GM23248 (cell line): ENCODE measurements at regions not wholly inside any gene's neighbourhood (a gene's known extent, or its start where the extent isn't known, plus 50 kb on each side); places are given as distances from the start of the nearest gene placed in this dataset.

Experiments used
- DNase-seq: peaks from one replicate; pipeline ENCODE4 v3.0.0-alpha.2; 2015
- H2AFZ ChIP-seq: fragments of 200-600 bp; sonication (generic); 2 replicates; pipeline ENCODE4 v1.6.1; 2016; ENCODE audit warnings: antibody characterized with exemption
- H3F3A ChIP-seq: fragments of 200-600 bp; sonication (generic); 2 replicates; pipeline ENCODE4 v1.6.1; 2016; ENCODE audit warnings: mild to moderate bottlenecking, antibody characterized with exemption, mixed run types; ENCODE audit not compliant: insufficient read depth
- H3K27ac ChIP-seq: fragments of 200-600 bp; sonication (generic); 2 replicates; pipeline ENCODE4 v1.5.1; 2016; ENCODE audit warnings: mild to moderate bottlenecking
- H3K27me3 ChIP-seq: fragments of 200-600 bp; sonication (generic); replicated peaks from 2 replicates; pipeline ENCODE4 v1.6.1; 2016; ENCODE audit warnings: mild to moderate bottlenecking; ENCODE audit not compliant: insufficient read depth
- H3K36me3 ChIP-seq: fragments of 200-600 bp; sonication (generic); 2 replicates; pipeline ENCODE4 v1.6.1; 2016; ENCODE audit warnings: low read depth, mild to moderate bottlenecking
- H3K4me1 ChIP-seq: fragments of 200-600 bp; sonication (generic); 2 replicates; pipeline ENCODE4 v1.6.1; 2016; ENCODE audit warnings: mild to moderate bottlenecking; ENCODE audit not compliant: insufficient read depth
- H3K4me2 ChIP-seq: fragments of 200-600 bp; sonication (generic); one replicate; pipeline ENCODE4 v1.6.1; 2016; ENCODE audit warnings: mild to moderate bottlenecking; ENCODE audit not compliant: unreplicated experiment
- H3K4me3 ChIP-seq: fragments of 200-600 bp; sonication (generic); 2 replicates; pipeline ENCODE4 v1.5.1; 2016; ENCODE audit warnings: mild to moderate bottlenecking
- H3K79me2 ChIP-seq: fragments of 200-600 bp; sonication (generic); 2 replicates; pipeline ENCODE4 v1.6.1; 2016; ENCODE audit warnings: mild to moderate bottlenecking; ENCODE audit not compliant: insufficient read depth
- H3K9ac ChIP-seq: fragments of 200-600 bp; sonication (generic); 2 replicates; pipeline ENCODE4 v1.6.1; 2016; ENCODE audit warnings: mild to moderate bottlenecking
- H3K9me2 ChIP-seq: fragments of 200-600 bp; sonication (generic); 2 replicates; pipeline ENCODE4 v1.6.1; 2016; ENCODE audit warnings: mixed run types, mild to moderate bottlenecking, moderate library complexity; ENCODE audit not compliant: insufficient read depth
- H3K9me3 ChIP-seq: fragments of 200-600 bp; sonication (generic); one replicate; pipeline ENCODE4 v1.6.1; 2017; ENCODE audit warnings: low read depth
- H4K20me1 ChIP-seq: fragments of 200-600 bp; sonication (generic); 2 replicates; pipeline ENCODE4 v1.6.0; 2016; ENCODE audit not compliant: insufficient read depth
- EZH2 ChIP-seq: fragments of 200-600 bp; sonication (generic); IDR thresholded peaks from 2 replicates; pipeline ENCODE4 v1.6.1; 2018; ENCODE audit warnings: antibody characterized with exemption, mild to moderate bottlenecking; ENCODE audit not compliant: insufficient read depth, poor library complexity, severe bottlenecking
- EZH2phosphoT487 ChIP-seq: fragments of 200-600 bp; sonication (generic); IDR thresholded peaks from 2 replicates; pipeline ENCODE4 v1.6.1; 2018; ENCODE audit warnings: antibody characterized with exemption, moderate library complexity, mild to moderate bottlenecking, low read depth; ENCODE audit not compliant: insufficient read depth
- WGBS, 2 experiments: methylation state at CpG; one replicate each; pipeline ENCODE4 v1.1.6; 2015 to 2017; ENCODE audit warnings: low lambda C conversion rate in 2 of 2, low coverage in 1 of 2; ENCODE audit errors: missing lambda C conversion rate in 2 of 2; 5-methylcytosine and 5-hydroxymethylcytosine counted together
- in situ Hi-C: fragments of 300-500 bp; cut with MboI; formaldehyde crosslinking; loops from 2 replicates; pipeline ENCODE4 v1.15.0; 2020

- no peaks in the 10 kb centered on the region for H3K9me3 ChIP-seq
- no peaks in the 10 kb centered on the region for H3K4me1 ChIP-seq
- 0 to 6% methylated on average over 2 of the region's 2 CpGs for WGBS, 2 experiments
- H3K27me3 ChIP-seq, result peaks cover 20% of the 10 kb centered on the region
- no peak overlapping the region for H3K9ac ChIP-seq
- no peaks in the 10 kb centered on the region for H4K20me1 ChIP-seq
- no peak overlapping the region for H3K4me3 ChIP-seq
- in situ Hi-C loops, result no loop called here
- H3K36me3 ChIP-seq, result no peaks in the 10 kb centered on the region
- H2AFZ ChIP-seq, result no peak overlapping the region
- no peak for TF ChIP-seq EZH2
- no peak for TF ChIP-seq EZH2phosphoT487
- DNase-seq, result no peak
- H3F3A ChIP-seq, result no peaks in the 10 kb centered on the region
- no peak overlapping the region for H3K4me2 ChIP-seq
- no peaks in the 10 kb centered on the region for H3K79me2 ChIP-seq
- H3K9me2 ChIP-seq, result no peaks in the 10 kb centered on the region
- no peak overlapping the region for H3K27ac ChIP-seq
Measured at GRCh38 chr7:24499871-24500270, 73.4 kb upstream of the PALS2 start.

GRCh38 chr7:24500599-24500998 is 72.7 kb upstream of the PALS2 start:
- no peak for DNase-seq
- Histone ChIP-seq H3K9ac (no peak overlapping the region), H3K9me3 (no peaks in the 10 kb centered on the region), H3K4me1 (no peaks in the 10 kb centered on the region), H3K4me2 (no peak overlapping the region), H2AFZ (no peak overlapping the region), H3F3A (no peaks in the 10 kb centered on the region), H3K4me3 (no peak overlapping the region), H3K36me3 (no peaks in the 10 kb centered on the region), H3K27ac (no peak overlapping the region), H3K9me2 (no peaks in the 10 kb centered on the region), H3K27me3 (peaks cover 20% of the 10 kb centered on the region), H4K20me1 (no peaks in the 10 kb centered on the region), H3K79me2 (no peaks in the 10 kb centered on the region)
- in situ Hi-C loops, result no loop called here
- TF ChIP-seq EZH2phosphoT487 (no peak), EZH2 (no peak)
- WGBS, 2 experiments, result 5 to 8% methylated on average over 3 of the region's 3 CpGs

- no peaks in the 10 kb centered on the region for H3K9me3 ChIP-seq
- H3K4me3 ChIP-seq, result no peak overlapping the region
- no peak for DNase-seq
- H3K4me2 ChIP-seq, result no peak overlapping the region
- no peaks in the 10 kb centered on the region for H3F3A ChIP-seq
- no peak for TF ChIP-seq EZH2
- TF ChIP-seq EZH2phosphoT487, result no peak
- 7 to 8% methylated on average over 7 of the region's 7 CpGs for WGBS, 2 experiments
- H3K4me1 ChIP-seq, result no peaks in the 10 kb centered on the region
- in situ Hi-C loops, result no loop called here
- no peak overlapping the region for H2AFZ ChIP-seq
- peaks cover 20% of the 10 kb centered on the region for H3K27me3 ChIP-seq
- no peaks in the 10 kb centered on the region for H3K9me2 ChIP-seq
- H3K9ac ChIP-seq, result no peak overlapping the region
- no peaks in the 10 kb centered on the region for H3K36me3 ChIP-seq
- H4K20me1 ChIP-seq, result no peaks in the 10 kb centered on the region
- H3K79me2 ChIP-seq, result no peaks in the 10 kb centered on the region
- no peak overlapping the region for H3K27ac ChIP-seq
Measured at GRCh38 chr7:24501009-24501408, 72.2 kb upstream of the PALS2 start.

- Histone ChIP-seq H3K27me3 (peaks cover 20% of the 10 kb centered on the region), H3K9ac (no peak overlapping the region), H3K9me2 (no peaks in the 10 kb centered on the region), H2AFZ (no peak overlapping the region), H3K79me2 (no peaks in the 10 kb centered on the region), H3K27ac (no peak overlapping the region), H3K36me3 (no peaks in the 10 kb centered on the region), H4K20me1 (no peaks in the 10 kb centered on the region), H3K4me1 (no peaks in the 10 kb centered on the region), H3F3A (no peaks in the 10 kb centered on the region), H3K9me3 (no peaks in the 10 kb centered on the region), H3K4me3 (no peak overlapping the region), H3K4me2 (no peak overlapping the region)
- TF ChIP-seq EZH2, result no peak
- TF ChIP-seq EZH2phosphoT487, result no peak
- in situ Hi-C loops, result no loop called here
- 63 to 75% methylated on average over 1 of the region's 1 CpG for WGBS, 2 experiments
- DNase-seq, result no peak
Measured at GRCh38 chr7:24501443-24502134, 71.7 kb upstream of the PALS2 start.

- DNase-seq, result no peak
- H3K36me3 ChIP-seq, result no peaks in the 10 kb centered on the region
- WGBS, 2 experiments, result 32 to 39% methylated on average over 3 of the region's 3 CpGs
- H3K27ac ChIP-seq, result no peak overlapping the region
- no peaks in the 10 kb centered on the region for H3K9me2 ChIP-seq
- TF ChIP-seq EZH2 (no peak), EZH2phosphoT487 (no peak)
- H3K4me1 ChIP-seq, result no peaks in the 10 kb centered on the region
- no peak overlapping the region for H2AFZ ChIP-seq
- in situ Hi-C loops, result no loop called here
- no peak overlapping the region for H3K4me3 ChIP-seq
- H3K9me3 ChIP-seq, result no peaks in the 10 kb centered on the region
- no peaks in the 10 kb centered on the region for H3K79me2 ChIP-seq
- no peak overlapping the region for H3K9ac ChIP-seq
- H3K27me3 ChIP-seq, result peaks cover 20% of the 10 kb centered on the region
- no peaks in the 10 kb centered on the region for H4K20me1 ChIP-seq
- H3K4me2 ChIP-seq, result no peak overlapping the region
- no peaks in the 10 kb centered on the region for H3F3A ChIP-seq
Measured at GRCh38 chr7:24502135-24502488, 71.1 kb upstream of the PALS2 start.
